DND-41 (cell line): ENCODE measurements at regions not wholly inside any gene's neighbourhood (a gene's known extent, or its start where the extent isn't known, plus 50 kb on each side); places are given as distances from the start of the nearest gene placed in this dataset.

Experiments used
- ATAC-seq: fragments of 200-7000 bp; cut with Tn5 transposase; 3 replicates; pipeline ENCODE4 v1.9.1; 2021; ENCODE audit warnings: low read depth; ENCODE audit not compliant: insufficient read depth
- DNase-seq: peaks from one replicate; pipeline ENCODE4 v3.0.0-alpha.2; 2020
- H2AFZ ChIP-seq: 2 replicates; pipeline ENCODE4 v1.6.0; 2012; ENCODE audit warnings: low read depth, low read length
- H3K27ac ChIP-seq: 2 replicates; pipeline ENCODE4 v1.5.1; 2012; ENCODE audit warnings: low read length, inconsistent platforms
- H3K27me3 ChIP-seq: fragments of 200-600 bp; sonication (generic); 2 replicates; pipeline ENCODE4 v1.6.0; 2012; ENCODE audit warnings: low read length, mild to moderate bottlenecking, inconsistent platforms; ENCODE audit not compliant: insufficient read depth, poor library complexity
- H3K36me3 ChIP-seq: 2 replicates; pipeline ENCODE4 v1.5.1; 2012; ENCODE audit warnings: low read length, inconsistent platforms; ENCODE audit not compliant: insufficient read depth
- H3K4me1 ChIP-seq: 2 replicates; pipeline ENCODE4 v1.5.1; 2012; ENCODE audit warnings: mild to moderate bottlenecking, low read length; ENCODE audit not compliant: insufficient read depth
- H3K4me2 ChIP-seq: 2 replicates; pipeline ENCODE4 v1.6.0; 2012; ENCODE audit warnings: mild to moderate bottlenecking, moderate library complexity, low read length, inconsistent platforms; ENCODE audit not compliant: insufficient read depth
- H3K4me3 ChIP-seq, 2 experiments: fragments of 200-600 bp in 1 of 2; shearing (Covaris generic) in 1 of 2; 2 replicates each; pipeline ENCODE4 v1.5.1; 2012 to 2016; ENCODE audit warnings: inconsistent platforms in 2 of 2, low read length in 2 of 2, mild to moderate bottlenecking in 2 of 2, low read depth in 1 of 2, moderate library complexity in 1 of 2
- H3K79me2 ChIP-seq: 2 replicates; pipeline ENCODE4 v1.6.0; 2012; ENCODE audit warnings: low read length, inconsistent platforms; ENCODE audit not compliant: insufficient read depth
- H3K9ac ChIP-seq: 2 replicates; pipeline ENCODE4 v1.6.0; 2012; ENCODE audit warnings: low read depth, mild to moderate bottlenecking, inconsistent platforms, low read length, moderate library complexity
- H3K9me3 ChIP-seq: 2 replicates; pipeline ENCODE4 v1.5.1; 2012; ENCODE audit warnings: low read length, moderate library complexity, mild to moderate bottlenecking, inconsistent platforms; ENCODE audit not compliant: insufficient read depth, severe bottlenecking
- H4K20me1 ChIP-seq: 2 replicates; pipeline ENCODE4 v1.6.0; 2012; ENCODE audit warnings: low read length; ENCODE audit not compliant: insufficient read depth
- EZH2 ChIP-seq: IDR thresholded peaks from 3 replicates; pipeline ENCODE4 v1.6.1; 2012; ENCODE audit warnings: borderline replicate concordance, low read depth, mild to moderate bottlenecking, moderate library complexity, low read length, inconsistent platforms; ENCODE audit not compliant: severe bottlenecking
- TF ChIP-seq, protein P1 (sequence below): IDR thresholded peaks from 2 replicates; pipeline ENCODE4 v1.5.1; 2012; ENCODE audit warnings: borderline replicate concordance, low read length, moderate library complexity, mild to moderate bottlenecking; ENCODE audit not compliant: poor library complexity, severe bottlenecking; ENCODE audit errors: extremely low read depth

DNA sequence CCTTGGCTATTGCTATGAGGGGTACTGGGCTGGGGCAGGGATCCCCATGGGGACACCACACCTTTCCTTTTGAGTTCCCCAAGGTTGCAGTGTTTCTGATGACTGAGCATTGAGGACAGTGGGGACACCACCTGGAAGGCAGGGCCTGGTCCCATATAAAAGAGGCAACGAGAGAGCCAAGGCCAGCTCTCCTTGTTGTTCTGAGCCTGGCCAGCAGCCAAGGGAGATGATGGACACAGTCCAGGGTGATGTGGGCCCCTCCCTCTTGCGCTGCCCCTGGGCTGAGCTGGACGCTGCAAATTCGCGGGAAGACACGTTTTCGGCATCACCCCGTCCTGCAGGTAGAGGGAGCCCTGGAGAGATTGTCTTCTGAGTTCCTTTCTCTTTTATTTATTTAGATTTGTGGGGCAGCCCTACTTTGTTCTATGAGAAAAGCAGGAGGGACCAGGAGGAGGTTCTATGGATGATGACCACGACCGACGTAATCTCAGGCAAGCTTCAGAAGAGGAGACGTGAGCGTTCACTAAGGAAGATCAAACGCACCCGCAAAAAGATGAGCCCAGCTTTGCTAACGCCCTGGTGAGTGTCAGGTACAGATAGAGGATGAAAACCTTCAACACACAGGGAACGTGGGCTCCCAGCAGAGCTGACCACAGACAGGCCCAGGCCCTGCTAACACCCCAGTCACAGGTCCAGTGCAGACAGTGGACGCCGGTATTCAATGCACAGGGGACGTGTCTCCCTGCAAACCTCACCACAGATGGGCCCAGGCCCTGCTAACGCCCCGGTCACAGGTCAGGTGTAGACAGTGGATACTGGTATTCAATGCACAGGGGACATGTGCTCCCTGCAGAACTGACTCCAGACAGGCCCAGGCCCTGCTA lies 97.4 kb downstream of the SHOX start:
- TF ChIP-seq, protein P1, sequence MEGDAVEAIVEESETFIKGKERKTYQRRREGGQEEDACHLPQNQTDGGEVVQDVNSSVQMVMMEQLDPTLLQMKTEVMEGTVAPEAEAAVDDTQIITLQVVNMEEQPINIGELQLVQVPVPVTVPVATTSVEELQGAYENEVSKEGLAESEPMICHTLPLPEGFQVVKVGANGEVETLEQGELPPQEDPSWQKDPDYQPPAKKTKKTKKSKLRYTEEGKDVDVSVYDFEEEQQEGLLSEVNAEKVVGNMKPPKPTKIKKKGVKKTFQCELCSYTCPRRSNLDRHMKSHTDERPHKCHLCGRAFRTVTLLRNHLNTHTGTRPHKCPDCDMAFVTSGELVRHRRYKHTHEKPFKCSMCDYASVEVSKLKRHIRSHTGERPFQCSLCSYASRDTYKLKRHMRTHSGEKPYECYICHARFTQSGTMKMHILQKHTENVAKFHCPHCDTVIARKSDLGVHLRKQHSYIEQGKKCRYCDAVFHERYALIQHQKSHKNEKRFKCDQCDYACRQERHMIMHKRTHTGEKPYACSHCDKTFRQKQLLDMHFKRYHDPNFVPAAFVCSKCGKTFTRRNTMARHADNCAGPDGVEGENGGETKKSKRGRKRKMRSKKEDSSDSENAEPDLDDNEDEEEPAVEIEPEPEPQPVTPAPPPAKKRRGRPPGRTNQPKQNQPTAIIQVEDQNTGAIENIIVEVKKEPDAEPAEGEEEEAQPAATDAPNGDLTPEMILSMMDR: peak; percentile 62
- no peak for TF ChIP-seq EZH2
- ATAC-seq (no peak), DNase-seq (no peak)
- Histone ChIP-seq H3K36me3 (no peaks in the 10 kb centered on the region), H3K4me3 (no peak overlapping the region), H3K4me2 (no peak overlapping the region), H3K79me2 (no peaks in the 10 kb centered on the region), H3K27me3 (no peaks in the 10 kb centered on the region), H3K9ac (no peak overlapping the region), H3K27ac (no peak overlapping the region), H4K20me1 (no peaks in the 10 kb centered on the region), H2AFZ (no peak overlapping the region), H3K9me3 (no peaks in the 10 kb centered on the region), H3K4me1 (no peaks in the 10 kb centered on the region)

DNA sequence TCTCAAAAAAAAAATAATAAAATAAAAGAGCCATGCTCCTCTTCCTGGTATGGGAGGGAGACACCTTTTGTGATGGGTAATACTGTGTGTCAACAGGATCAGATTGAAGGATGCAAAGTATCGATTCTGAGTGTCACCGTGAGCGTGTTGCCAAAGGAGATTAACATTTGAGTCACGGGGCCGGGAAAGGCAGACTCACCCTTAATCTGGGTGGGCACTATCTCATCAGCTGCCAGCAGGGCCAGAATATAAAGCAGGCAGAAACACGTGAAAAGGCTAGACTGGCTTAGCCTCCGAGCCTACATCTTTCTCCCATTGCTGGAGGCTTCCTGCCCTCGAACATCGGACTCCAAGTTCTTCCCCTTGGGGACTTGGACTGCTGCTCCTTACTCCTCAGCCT lies 95.4 kb downstream of the SHOX start:
- Histone ChIP-seq H4K20me1 (no peaks in the 10 kb centered on the region), H3K4me2 (no peak overlapping the region), H3K36me3 (no peaks in the 10 kb centered on the region), H3K9ac (no peak overlapping the region), H3K27ac (no peak overlapping the region), H3K4me3 (no peak overlapping the region), H3K27me3 (no peaks in the 10 kb centered on the region), H3K9me3 (no peaks in the 10 kb centered on the region), H2AFZ (no peak overlapping the region), H3K4me1 (no peaks in the 10 kb centered on the region), H3K79me2 (no peaks in the 10 kb centered on the region)
- TF ChIP-seq EZH2: no peak
- TF ChIP-seq, protein P1: no peak
- no peak for ATAC-seq
- DNase-seq: no peak

DNA sequence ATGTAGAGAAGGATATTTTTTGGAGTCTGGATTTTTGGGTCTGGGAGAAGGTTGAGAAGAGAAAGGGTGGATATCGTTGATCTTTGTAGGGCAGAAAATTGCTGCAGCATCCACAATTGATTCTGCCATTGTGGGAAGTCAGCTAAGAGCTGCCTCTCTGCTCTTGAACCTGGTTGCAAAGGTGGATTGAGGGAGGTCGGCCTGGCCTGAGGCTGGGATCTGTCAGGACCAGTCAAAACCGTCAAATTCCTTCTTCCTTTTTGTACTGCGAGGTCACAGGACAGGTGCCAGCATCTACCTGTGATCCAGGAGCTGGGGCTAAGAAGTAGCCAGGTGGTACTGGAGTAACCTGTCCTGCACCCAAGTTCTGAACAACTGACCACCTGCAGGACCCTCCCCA lies 93.7 kb downstream of the SHOX start:
- no peaks in the 10 kb centered on the region for H3K4me1 ChIP-seq
- no peaks in the 10 kb centered on the region for H3K79me2 ChIP-seq
- H3K4me2 ChIP-seq: no peak overlapping the region
- no peak overlapping the region for H2AFZ ChIP-seq
- DNase-seq: no peak
- no peak overlapping the region for H3K27ac ChIP-seq
- TF ChIP-seq, protein P1: no peak
- no peak for TF ChIP-seq EZH2
- no peak overlapping the region for H3K4me3 ChIP-seq
- H3K36me3 ChIP-seq: no peaks in the 10 kb centered on the region
- H3K9me3 ChIP-seq: no peaks in the 10 kb centered on the region
- H4K20me1 ChIP-seq: no peaks in the 10 kb centered on the region
- no peaks in the 10 kb centered on the region for H3K27me3 ChIP-seq
- no peak overlapping the region for H3K9ac ChIP-seq
- no peak for ATAC-seq

DNA sequence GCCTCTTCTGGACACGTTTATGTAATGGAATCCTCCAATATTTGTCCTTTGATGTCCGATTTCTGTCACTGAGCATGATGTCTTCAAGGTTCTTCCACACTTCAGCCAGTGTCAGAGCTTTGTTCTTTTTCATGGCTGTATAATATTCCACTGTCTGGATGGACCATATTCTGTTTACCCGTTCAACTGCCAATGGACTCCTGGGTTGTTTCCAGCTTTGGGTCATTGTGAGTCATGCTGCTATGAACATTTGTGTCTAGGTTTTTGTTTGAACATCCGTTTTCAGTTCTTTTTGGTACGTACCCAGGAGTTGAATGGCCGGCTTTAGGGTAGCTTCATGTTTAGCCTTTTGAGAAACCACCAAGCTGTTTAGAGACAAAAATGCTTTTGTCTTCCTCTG lies 93.2 kb downstream of the SHOX start:
- no peak overlapping the region for H3K4me3 ChIP-seq
- no peaks in the 10 kb centered on the region for H3K79me2 ChIP-seq
- no peaks in the 10 kb centered on the region for H3K27me3 ChIP-seq
- ATAC-seq: no peak
- H4K20me1 ChIP-seq: no peaks in the 10 kb centered on the region
- H3K4me2 ChIP-seq: no peak overlapping the region
- H3K4me1 ChIP-seq: no peaks in the 10 kb centered on the region
- no peak for TF ChIP-seq EZH2
- TF ChIP-seq, protein P1: no peak
- no peak overlapping the region for H3K9ac ChIP-seq
- H3K27ac ChIP-seq: no peak overlapping the region
- no peaks in the 10 kb centered on the region for H3K9me3 ChIP-seq
- DNase-seq: no peak
- no peak overlapping the region for H2AFZ ChIP-seq
- H3K36me3 ChIP-seq: no peaks in the 10 kb centered on the region
